CD4-positive, alpha-beta T cell treated with Interleukin-4 for 4 hours (primary cell): ENCODE measurements at regions not wholly inside any gene's neighbourhood (a gene's known extent, or its start where the extent isn't known, plus 50 kb on each side); places are given as distances from the start of the nearest gene placed in this dataset.
"Not testable (repeated sequence)": the region's sequence is repeated elsewhere in the genome, so short reads cannot be mapped to it uniquely, and the experiment has no call there.

ENCODE experiments used
- DNase-seq: peaks from one replicate; pipeline ENCODE4 v3.0.0-alpha.2; 2020

DNA sequence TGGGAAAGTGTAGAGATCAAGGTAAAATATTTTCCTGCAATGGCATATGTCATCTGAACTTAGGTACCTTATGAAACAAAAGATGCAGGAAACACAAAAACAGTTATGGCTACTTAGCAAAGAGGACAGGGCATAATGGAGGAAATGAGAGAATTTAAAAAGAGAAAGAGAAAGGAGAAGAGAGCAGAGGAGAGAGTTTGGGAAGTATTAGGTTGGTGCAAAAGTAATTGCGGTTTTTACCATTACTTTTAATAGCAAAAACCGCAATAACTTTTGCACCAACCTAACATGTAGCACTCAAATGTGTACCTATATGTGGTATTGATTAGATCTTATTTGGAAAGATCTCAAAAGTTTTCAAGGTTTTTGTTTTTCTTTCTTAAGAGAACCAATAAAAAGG lies 160.1 kb upstream of the ACTBL2 start:
- DNase-seq, result no peak

- DNase-seq, result no peak
Measured at GRCh38 chr5:57642066-57642465, 159.5 kb upstream of the ACTBL2 start.

DNA sequence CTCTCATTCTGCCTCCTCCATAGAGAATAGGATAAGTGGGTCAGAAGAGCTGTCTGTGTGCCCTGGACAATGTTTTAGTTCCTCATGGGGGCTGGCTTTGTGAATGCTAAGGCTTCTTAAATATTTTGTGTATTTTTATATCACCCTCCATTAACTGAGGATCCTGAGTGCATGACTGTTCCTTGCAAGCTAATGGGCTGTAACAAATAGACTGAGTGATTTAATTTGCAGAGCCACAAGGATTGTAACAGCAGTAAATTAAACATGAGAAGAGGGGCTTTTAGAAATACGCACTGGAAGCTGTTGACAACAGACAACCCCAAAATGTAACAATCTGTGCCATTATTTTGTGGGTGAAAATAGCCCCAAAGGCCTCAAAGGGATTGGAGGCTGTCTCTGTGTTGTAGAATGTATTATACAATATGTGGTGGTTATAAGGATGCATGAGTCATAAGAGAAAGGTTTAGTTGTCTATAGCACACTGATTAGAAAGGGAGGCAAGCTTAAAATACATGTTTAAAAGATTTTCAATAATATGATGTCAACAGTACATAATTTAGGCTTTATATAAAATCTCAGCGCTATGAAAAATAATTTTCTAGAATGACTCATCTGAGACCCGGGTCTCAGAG lies 152.7 kb upstream of the ACTBL2 start:
- no peak for DNase-seq

GRCh38 chr5:57632937-57633336 lies 150.3 kb upstream of the ACTBL2 start:
- DNase-seq, result no peak

DNA sequence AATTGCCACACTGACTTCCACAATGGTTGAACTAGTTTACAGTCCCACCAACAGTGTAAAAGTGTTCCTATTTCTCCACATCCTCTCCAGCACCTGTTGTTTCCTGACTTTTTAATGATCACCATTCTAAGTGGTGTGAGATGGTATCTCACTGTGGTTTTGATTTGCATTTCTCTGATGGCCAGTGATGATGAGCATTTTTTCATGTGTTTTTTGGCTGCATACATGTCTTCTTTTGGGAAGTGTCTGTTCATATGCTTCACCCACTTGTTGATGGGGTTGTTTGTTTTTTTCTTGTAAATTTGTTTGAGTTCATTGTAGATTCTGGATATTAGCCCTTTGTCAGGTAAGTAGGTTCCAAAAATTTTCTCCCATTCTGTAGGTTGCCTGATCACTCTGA lies 148.5 kb upstream of the ACTBL2 start:
- DNase-seq, result not testable (repeated sequence)

DNA sequence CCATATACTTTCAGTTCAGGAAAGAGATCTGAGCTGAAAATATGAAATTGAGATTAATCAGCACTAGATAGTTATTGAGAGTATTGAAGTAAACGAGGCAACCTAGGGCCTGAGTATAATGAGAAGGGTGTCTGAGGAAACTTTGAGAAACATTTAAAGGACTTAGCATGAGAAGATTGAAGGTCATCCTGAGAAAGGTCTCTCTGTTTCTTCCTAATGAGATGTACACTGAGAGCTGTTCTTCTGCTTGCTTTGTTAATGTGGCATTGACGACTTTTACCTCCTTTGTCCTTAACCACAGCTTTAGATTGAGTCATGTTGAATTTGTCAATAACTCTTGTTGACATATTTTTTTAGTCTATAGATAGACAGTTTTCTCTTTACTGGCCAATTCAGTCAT lies 145.1 kb upstream of the ACTBL2 start:
- no peak for DNase-seq

- DNase-seq, result no peak
Measured at GRCh38 chr5:57626703-57627102, 144.1 kb upstream of the ACTBL2 start.

- DNase-seq, result no peak
Measured at GRCh38 chr5:57621624-57622023, 139.0 kb upstream of the ACTBL2 start.

- no peak for DNase-seq
Measured at GRCh38 chr5:57618767-57619381, 136.3 kb upstream of the ACTBL2 start.

- no peak for DNase-seq
Measured at GRCh38 chr5:57613741-57614140, 131.1 kb upstream of the ACTBL2 start.

DNA sequence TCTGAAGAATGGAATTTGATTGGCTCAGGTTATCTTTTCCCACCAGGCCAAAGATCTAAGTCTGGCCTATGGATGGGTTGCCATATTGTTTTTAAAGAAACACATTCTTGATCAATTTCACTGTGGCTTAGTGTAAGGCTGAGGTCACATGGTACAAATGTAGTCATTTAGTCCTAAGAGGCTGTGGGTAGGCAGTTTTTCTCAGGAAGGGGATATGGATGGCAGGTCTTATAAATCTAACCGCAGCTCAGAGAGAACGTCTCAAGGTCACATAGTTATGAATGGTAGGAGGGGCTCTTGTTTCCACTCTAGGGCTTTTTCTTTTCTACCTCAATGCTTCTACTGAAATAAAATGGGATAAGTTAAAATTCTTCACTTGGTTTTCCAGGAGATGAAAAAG lies 128.6 kb upstream of the ACTBL2 start:
- DNase-seq, result no peak

GRCh38 chr5:57608542-57608941 lies 125.9 kb upstream of the ACTBL2 start:
- DNase-seq, result no peak

GRCh38 chr5:57601996-57602395 lies 119.4 kb upstream of the ACTBL2 start:
- DNase-seq, result no peak

- DNase-seq, result no peak
Measured at GRCh38 chr5:57600321-57600720, 117.7 kb upstream of the ACTBL2 start.

- no peak for DNase-seq
Measured at GRCh38 chr5:57598756-57599155, 116.1 kb upstream of the ACTBL2 start.

DNA sequence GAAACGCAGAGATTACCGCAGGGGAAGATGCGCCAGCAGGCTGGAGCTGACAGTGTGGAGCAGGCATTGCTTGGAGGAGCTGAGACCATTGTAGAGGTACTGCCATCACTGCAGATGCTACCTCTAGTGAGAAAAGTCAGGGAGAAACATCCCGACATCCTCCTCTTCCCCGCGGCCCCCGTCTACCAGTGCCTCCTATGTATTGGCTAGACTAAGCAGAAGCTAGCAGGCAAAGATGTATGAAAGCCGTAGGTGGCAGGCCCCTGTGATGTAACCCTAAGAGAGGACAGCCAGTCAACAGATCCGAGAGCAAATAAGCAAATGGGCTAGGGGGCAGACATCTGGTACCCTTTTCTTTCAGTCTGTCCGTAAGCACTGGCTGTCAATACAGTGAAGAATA lies 115.5 kb upstream of the ACTBL2 start:
- DNase-seq, result no peak

GRCh38 chr5:57595523-57595991 lies 112.9 kb upstream of the ACTBL2 start:
- DNase-seq, result no peak

GRCh38 chr5:57594436-57594835 lies 111.8 kb upstream of the ACTBL2 start:
- no peak for DNase-seq

- DNase-seq, result no peak
Measured at GRCh38 chr5:57592236-57592635, 109.6 kb upstream of the ACTBL2 start.

DNA sequence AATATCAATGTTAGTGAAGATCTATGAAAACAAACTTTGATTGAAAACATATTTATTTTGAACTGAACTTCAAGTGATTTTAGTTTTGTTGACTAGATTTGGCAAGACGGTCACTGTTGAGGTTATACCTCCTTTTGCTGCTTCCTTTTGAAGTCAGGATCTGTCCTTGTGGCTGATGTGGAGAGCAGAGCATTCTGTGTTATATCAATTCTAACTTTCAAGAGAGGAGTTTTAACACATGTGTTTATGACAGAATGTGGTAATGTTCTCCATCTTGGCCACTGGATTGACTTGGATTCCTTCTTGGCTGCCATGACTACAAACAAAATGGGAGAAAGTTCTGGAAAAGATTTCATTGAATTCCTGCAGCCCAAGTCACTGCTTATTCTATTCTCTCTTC lies 104.0 kb upstream of the ACTBL2 start:
- no peak for DNase-seq

DNA sequence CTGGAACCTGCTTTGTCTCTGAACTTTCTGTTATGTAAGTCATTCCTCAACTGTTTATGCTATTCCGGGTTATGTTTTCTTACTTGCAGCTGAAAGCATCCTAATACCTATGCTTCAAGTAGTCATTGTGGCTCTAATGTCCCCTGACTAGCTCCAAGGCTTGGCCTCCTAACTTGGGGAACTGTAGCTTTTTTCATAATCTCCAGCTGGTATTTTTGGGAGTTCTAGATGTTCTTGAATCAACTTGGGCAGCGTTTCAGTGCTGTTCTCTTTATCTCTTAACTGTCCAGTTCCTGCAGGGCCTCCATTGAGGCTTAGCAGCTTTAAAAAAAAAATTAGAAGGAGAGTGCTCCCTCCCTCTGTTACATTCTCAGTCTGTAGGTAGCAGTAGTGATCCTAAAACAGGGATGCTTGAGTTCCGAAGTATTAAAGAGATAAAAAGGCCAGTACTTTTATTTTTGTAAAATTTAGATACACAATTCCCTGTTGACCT lies 100.0 kb upstream of the ACTBL2 start:
- no peak for DNase-seq

- no peak for DNase-seq
Measured at GRCh38 chr5:57581772-57582171, 99.2 kb upstream of the ACTBL2 start.

DNA sequence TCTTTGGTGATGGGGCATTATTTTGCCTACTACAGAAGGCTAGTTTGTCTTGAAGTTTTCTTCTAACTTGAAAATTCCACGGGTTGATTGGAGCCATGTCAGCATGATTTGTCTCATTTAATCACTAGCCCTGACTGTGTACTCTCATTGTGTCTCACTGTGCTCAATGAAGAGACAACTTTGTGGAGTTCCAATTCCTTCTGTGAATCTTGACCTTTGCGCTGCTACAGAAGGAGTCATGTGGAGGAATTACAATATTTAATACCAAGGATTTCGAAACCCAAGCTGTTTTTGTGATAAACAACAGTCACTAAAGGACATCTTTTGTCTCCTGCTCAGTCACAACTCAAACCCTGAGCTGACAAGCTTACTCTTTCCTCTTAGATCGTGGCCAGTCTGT lies 98.6 kb upstream of the ACTBL2 start:
- DNase-seq, result no peak

DNA sequence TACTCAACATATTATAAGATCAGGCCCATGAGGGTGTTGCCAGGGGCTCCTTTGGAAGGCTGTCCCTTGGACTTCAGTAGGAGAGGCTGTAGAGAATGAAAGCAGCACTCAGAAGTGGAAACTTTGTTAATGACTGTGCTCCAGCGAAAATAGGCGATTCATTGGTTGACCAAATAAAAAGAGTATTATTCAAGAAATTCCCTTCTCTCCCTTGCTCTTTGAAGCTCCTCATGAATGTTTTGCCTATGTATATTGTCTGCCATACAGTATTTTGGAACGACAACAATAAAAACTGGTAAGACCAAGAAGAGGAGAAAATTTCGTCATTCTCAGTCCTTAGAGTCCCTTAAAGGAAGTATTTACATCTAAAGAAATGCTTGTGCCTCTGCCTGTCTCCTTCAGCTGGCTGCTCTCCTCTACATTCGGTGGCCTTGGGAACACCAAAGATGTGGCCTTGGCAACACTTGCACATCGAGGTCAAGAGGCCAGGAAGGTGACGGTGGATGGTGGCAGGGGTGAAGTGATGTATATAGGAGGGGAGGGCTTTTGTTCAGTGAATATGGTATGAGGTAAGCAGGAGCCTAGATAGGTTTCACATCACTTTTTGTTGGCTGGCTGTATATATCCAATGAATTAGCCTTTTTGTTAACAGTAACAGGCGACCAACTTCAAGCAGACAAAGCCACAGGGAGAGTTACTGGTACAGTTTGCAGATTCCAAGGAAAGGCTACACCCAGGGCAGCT lies 95.0 kb upstream of the ACTBL2 start:
- DNase-seq, result no peak
